Activated T-cell treated with anti-CD3 and anti-CD28 coated beads for 48 hours (primary cell): ENCODE measurements at regions not wholly inside any gene's neighbourhood (a gene's known extent, or its start where the extent isn't known, plus 50 kb on each side); places are given as distances from the start of the nearest gene placed in this dataset.

ENCODE experiments used
- DNase-seq: peaks from one replicate; pipeline ENCODE4 v3.0.0-alpha.2; 2020; ENCODE audit warnings: low read depth

GRCh38 chr4:20520901-20521300 is 179.4 kb upstream of the PACRGL start:
- no peak for DNase-seq

GRCh38 chr4:20528508-20528907 is 171.8 kb upstream of the PACRGL start:
- DNase-seq: no peak

- no peak for DNase-seq
Observed at GRCh38 chr4:20529691-20530090, 170.6 kb upstream of the PACRGL start.

GRCh38 chr4:20532116-20532790 is 168.0 kb upstream of the PACRGL start:
- DNase-seq: no peak

- DNase-seq: no peak
Observed at GRCh38 chr4:20532871-20533870, 167.1 kb upstream of the PACRGL start.

- no peak for DNase-seq
Observed at GRCh38 chr4:20538905-20539304, 161.4 kb upstream of the PACRGL start.

- DNase-seq: no peak
Observed at GRCh38 chr4:20543131-20543530, 157.1 kb upstream of the PACRGL start.

- DNase-seq: no peak
Observed at GRCh38 chr4:20544645-20545044, 155.6 kb upstream of the PACRGL start.

- DNase-seq: no peak
Observed at GRCh38 chr4:20552004-20552403, 148.3 kb upstream of the PACRGL start.

- no peak for DNase-seq
Observed at GRCh38 chr4:20554134-20554533, 146.1 kb upstream of the PACRGL start.

- no peak for DNase-seq
Observed at GRCh38 chr4:20565075-20565721, 135.1 kb upstream of the PACRGL start.

GRCh38 chr4:20570981-20571715 is 129.1 kb upstream of the PACRGL start:
- no peak for DNase-seq

GRCh38 chr4:20572976-20573375 is 127.3 kb upstream of the PACRGL start:
- no peak for DNase-seq

- DNase-seq: no peak
Observed at GRCh38 chr4:20574986-20575385, 125.3 kb upstream of the PACRGL start.

GRCh38 chr4:20575486-20575885 is 124.8 kb upstream of the PACRGL start:
- DNase-seq: no peak

- no peak for DNase-seq
Observed at GRCh38 chr4:20576861-20577260, 123.4 kb upstream of the PACRGL start.

GRCh38 chr4:20577702-20578101 is 122.6 kb upstream of the PACRGL start:
- no peak for DNase-seq

- no peak for DNase-seq
Observed at GRCh38 chr4:20580907-20581306, 119.4 kb upstream of the PACRGL start.

GRCh38 chr4:20589436-20589835 is 110.8 kb upstream of the PACRGL start:
- no peak for DNase-seq

- DNase-seq: no peak
Observed at GRCh38 chr4:20590849-20591248, 109.4 kb upstream of the PACRGL start.

GRCh38 chr4:20591571-20591970 is 108.7 kb upstream of the PACRGL start:
- DNase-seq: no peak

- DNase-seq: no peak
Observed at GRCh38 chr4:20592013-20592412, 108.2 kb upstream of the PACRGL start.
